Fibroblast of lung (primary cell): ENCODE measurements at regions not wholly inside any gene's neighbourhood (a gene's known extent, or its start where the extent isn't known, plus 50 kb on each side); places are given as distances from the start of the nearest gene placed in this dataset.

ENCODE experiments used
- CTCF ChIP-seq, 2 donors: IDR thresholded peaks in 1 of 2; conservative IDR thresholded peaks in 1 of 2; 1 replicate in 1 of 2; 2 replicates in 1 of 2; pipeline ENCODE4 v1.5.1; 2011 to 2012; ENCODE audit warnings: low read length in 2 of 2, control low read depth in 1 of 2, inconsistent platforms in 1 of 2, low read depth in 1 of 2, mild to moderate bottlenecking in 1 of 2
- EZH2 ChIP-seq: IDR thresholded peaks from 2 replicates; pipeline ENCODE4 v1.5.1; 2012; ENCODE audit warnings: low read length, control low read depth, mild to moderate bottlenecking; ENCODE audit errors: missing control alignments

GRCh38 chr21:28269173-28269572 is 723.5 kb downstream of the LTN1 start:
- TF ChIP-seq CTCF (conservative IDR thresholded peaks at IDR 0.05 in 1 of 2, IDR thresholded peaks at IDR 0.05 in 1 of 2; ENCODE audit: low read depth in 1 of 2, low read length in 2 of 2) = no peak
- no peak for TF ChIP-seq EZH2
